Epithelial cell of esophagus (primary cell): ENCODE measurements at regions not wholly inside any gene's neighbourhood (a gene's known extent, or its start where the extent isn't known, plus 50 kb on each side); places are given as distances from the start of the nearest gene placed in this dataset.

Experiments used
- DNase-seq: peaks from one replicate; pipeline ENCODE4 v3.0.0; 2010; ENCODE audit warnings: low read depth
- H3K4me3 ChIP-seq: 2 replicates; pipeline ENCODE4 v1.5.1; 2011; ENCODE audit warnings: mild to moderate bottlenecking, low read length, control low read depth
- CTCF ChIP-seq: IDR thresholded peaks from 2 replicates; pipeline ENCODE4 v1.5.1; 2011; ENCODE audit warnings: low read depth, mild to moderate bottlenecking, low read length, control low read depth, inconsistent platforms; ENCODE audit not compliant: insufficient read depth; ENCODE audit errors: missing control alignments

GRCh38 chr2:177129610-177130009 lies 83.0 kb upstream of the HNRNPA3 start:
- TF ChIP-seq CTCF: no peak
- DNase-seq: no peak
- no peak overlapping the region for H3K4me3 ChIP-seq

GRCh38 chr2:177131858-177132257 lies 80.7 kb upstream of the HNRNPA3 start:
- no peak overlapping the region for H3K4me3 ChIP-seq
- DNase-seq: no peak
- no peak for TF ChIP-seq CTCF

GRCh38 chr2:177138823-177139222 lies 73.8 kb upstream of the HNRNPA3 start:
- no peak overlapping the region for H3K4me3 ChIP-seq
- TF ChIP-seq CTCF: no peak
- DNase-seq: no peak

GRCh38 chr2:177141866-177142265 lies 70.7 kb upstream of the HNRNPA3 start:
- TF ChIP-seq CTCF: no peak
- no peak overlapping the region for H3K4me3 ChIP-seq
- DNase-seq: no peak

- H3K4me3 ChIP-seq: no peak overlapping the region
- no peak for TF ChIP-seq CTCF
- peak; percentile 67 for DNase-seq
Observed at GRCh38 chr2:177143444-177143843, 69.2 kb upstream of the HNRNPA3 start.

GRCh38 chr2:177147093-177147694 lies 65.4 kb upstream of the HNRNPA3 start:
- DNase-seq: peak; percentile 63
- H3K4me3 ChIP-seq: no peak overlapping the region
- peak; percentile 57 for TF ChIP-seq CTCF

- no peak for TF ChIP-seq CTCF
- no peak for DNase-seq
- no peak overlapping the region for H3K4me3 ChIP-seq
Observed at GRCh38 chr2:177147834-177148445, 64.7 kb upstream of the HNRNPA3 start.
